ENCODE measurements at regions not wholly inside any gene's neighbourhood (a gene's known extent, or its start where the extent isn't known, plus 50 kb on each side); places are given as distances from the start of the nearest gene placed in this dataset.
"Not testable (repeated sequence)": the region's sequence is repeated elsewhere in the genome, so short reads cannot be mapped to it uniquely, and the experiment has no call there.

DNA sequence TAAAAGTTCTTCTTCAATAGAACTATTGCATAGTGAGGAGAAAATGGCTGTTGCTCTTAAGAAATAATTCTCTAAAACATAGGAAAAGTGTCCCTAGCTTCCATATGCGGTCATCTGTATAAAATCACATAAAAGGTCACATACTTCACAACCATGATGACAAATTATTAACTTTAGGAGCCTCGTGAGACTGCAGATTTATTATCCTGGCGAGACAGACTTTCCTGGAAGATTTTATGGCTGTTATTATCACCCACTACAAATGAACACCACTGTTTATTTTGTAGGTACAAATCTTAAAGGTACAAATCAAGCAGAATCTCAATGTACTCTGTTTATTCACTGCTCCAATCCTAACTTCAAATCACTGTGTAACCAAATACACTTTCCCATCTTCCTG lies 55.0 kb upstream of the AGAP4 start:
- not testable (repeated sequence) for ATAC-seq

DNA sequence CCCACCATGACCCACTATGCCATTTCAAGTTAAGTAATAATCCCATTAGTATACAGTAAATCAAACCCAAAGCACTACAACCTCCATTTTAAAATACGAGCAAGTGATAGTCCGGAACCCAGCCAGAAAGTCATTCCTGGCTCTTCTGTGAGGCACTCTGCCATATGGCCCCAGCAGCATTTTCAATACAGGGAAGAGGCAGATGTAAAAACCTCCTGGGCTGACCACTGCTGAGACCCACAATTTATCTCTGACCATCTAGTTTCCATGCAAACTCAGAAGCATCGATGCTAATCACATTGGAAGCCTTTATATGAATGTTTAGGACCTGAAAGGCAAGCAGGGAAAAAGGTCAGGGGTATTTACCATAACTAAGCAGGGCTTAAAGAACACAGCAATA lies 56.3 kb upstream of the AGAP4 start:
- H3K9me3 ChIP-seq; H3K27ac ChIP-seq; intact Hi-C loops (cut with DNase I); ATAC-seq; H3K4me1 ChIP-seq; H3K4me3 ChIP-seq; H3K36me3 ChIP-seq; DNase-seq; H3K27me3 ChIP-seq: not testable (repeated sequence)
- no CpG with 5 or more reads among the region's 3 CpGs for WGBS, 2 donors

More for the DNA sequence above, 55.0 kb upstream of the AGAP4 start:
- H3K4me3 ChIP-seq; intact Hi-C loops (cut with DNase I); H3K27ac ChIP-seq; H3K4me1 ChIP-seq; H3K9me3 ChIP-seq; H3K27me3 ChIP-seq; H3K36me3 ChIP-seq; DNase-seq: not testable (repeated sequence)
- no CpG with 5 or more reads among the region's 3 CpGs for WGBS, 2 donors

DNA sequence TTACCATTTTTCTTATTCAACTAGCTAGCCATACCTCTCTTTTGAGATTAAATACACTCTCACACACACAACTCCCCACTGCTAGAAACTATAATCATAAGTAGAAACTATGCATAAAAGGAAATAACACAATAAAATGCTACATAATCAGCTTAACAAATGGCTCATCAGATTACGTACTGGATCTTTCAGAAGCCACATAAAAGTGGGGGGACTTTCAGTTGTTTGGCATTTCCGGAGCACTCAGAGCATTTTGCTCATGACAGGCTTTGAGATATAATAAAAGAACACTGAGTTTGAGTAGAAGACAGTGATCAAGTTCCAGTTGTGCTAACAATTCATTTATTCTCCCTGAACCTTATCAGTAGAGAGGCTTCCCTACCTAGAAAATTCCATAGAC lies 56.8 kb upstream of the AGAP4 start:
- DNase-seq; intact Hi-C loops (cut with DNase I); H3K4me3 ChIP-seq; ATAC-seq; H3K27me3 ChIP-seq; H3K9me3 ChIP-seq; H3K4me1 ChIP-seq; H3K36me3 ChIP-seq; H3K27ac ChIP-seq: not testable (repeated sequence)
- 100% methylated on average over 1 of the region's 2 CpGs for WGBS, 2 donors

DNA sequence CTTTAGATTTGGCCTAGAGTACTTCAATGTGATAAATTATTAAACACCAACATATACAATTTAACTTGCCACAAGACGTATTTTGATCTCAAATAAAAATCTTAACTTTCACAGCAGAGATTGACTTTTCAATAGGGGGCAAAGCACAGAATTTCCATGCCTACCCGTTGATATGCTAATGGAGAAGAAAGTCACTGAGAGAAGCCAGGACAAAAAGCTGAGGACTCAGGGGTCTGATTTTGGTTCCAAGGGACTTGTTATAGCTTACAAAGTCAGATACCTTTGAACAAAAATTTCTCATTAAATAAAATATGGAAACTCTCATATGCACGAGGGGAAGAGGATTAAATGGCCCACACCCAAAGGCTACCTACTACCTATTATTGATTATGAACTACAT lies 59.1 kb upstream of the TIMM23 start:
- WGBS, 2 donors: 93 to 97% methylated on average over 3 of the region's 3 CpGs
- H3K27me3 ChIP-seq; intact Hi-C loops (cut with DNase I); H3K4me1 ChIP-seq; H3K9me3 ChIP-seq; H3K27ac ChIP-seq; ATAC-seq; H3K4me3 ChIP-seq; DNase-seq: not testable (repeated sequence)
- peaks cover 0 to 20% (median 0%) of the 10 kb centered on the region in 9 donors for H3K36me3 ChIP-seq

DNA sequence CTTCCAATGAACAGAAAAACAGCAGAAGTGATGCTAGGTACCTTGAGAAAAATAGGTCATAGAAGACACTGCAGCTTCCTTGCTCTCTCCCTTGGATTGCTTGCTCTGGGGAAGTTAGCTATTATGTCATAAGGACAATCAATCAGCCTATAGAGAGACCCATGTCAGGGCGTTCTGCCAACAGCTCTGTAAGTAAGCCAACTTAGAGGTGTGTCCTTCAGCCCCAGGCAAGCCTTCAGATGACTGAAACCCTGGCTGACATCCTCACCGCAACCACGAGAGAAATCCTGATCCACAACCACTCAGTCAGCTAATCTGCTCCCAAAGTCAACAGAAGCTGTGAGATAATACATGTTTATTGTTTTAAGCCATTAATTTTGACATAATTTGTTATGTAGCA lies 57.5 kb upstream of the TIMM23 start:
- 71 to 84% methylated on average over 1 of the region's 3 CpGs for WGBS, 2 donors
- intact Hi-C loops (cut with DNase I): not testable (repeated sequence)
- peaks cover 0 to 12% (median 0%) of the 10 kb centered on the region in 9 donors for H3K36me3 ChIP-seq

DNA sequence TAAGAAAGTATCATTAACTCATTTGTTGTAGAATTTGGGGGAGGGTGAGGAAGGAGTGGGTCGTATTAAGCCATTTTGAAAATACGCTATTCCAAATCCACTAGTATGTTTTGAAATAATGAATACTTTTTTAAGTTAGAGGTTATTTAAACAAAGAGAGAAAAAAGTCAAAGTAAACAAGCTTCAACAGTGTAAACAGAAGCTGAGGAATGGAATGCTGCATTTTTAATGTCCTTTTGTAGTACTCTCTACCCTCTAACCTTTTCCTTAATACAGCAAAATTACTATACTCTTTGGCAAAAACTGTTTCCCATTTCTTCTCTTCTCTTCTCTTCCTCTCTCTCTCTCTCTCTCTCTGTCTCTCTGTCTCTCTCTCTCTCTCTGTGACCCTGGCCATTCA lies 56.7 kb upstream of the TIMM23 start:
- intact Hi-C loops (cut with DNase I); H3K27ac ChIP-seq; H3K27me3 ChIP-seq; DNase-seq; H3K4me3 ChIP-seq; H3K4me1 ChIP-seq; ATAC-seq: not testable (repeated sequence)
- WGBS, 2 donors: no CpG with 5 or more reads among the region's 2 CpGs
- peaks cover 0 to 13% (median 0%) of the 10 kb centered on the region in 11 donors for H3K9me3 ChIP-seq
- peaks cover 0 to 11% (median 0%) of the 10 kb centered on the region in 9 donors for H3K36me3 ChIP-seq

More for the DNA sequence above, 57.5 kb upstream of the TIMM23 start:
- not testable (repeated sequence) for H3K4me1 ChIP-seq, H3K4me3 ChIP-seq, DNase-seq, H3K27me3 ChIP-seq, H3K27ac ChIP-seq, ATAC-seq
- peaks cover 0 to 13% (median 0%) of the 10 kb centered on the region in 11 donors for H3K9me3 ChIP-seq

DNA sequence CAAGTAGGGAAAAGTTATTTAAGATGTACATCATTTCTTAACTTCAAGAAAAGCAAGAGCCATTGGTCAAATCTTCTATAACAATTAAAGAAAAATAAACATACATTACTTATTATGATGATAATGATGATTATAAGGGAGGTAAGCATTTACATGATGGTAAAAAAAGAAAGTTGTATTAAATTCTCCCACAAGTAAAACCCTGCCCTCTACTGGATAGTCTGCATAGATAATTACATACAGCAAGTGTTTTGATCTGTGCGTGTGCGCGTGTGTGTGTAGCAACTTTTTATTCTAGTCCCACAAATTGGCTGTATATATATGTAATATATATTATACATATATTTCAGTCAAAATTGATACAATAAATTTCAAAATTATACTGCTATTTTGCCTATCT lies 51.4 kb upstream of the TIMM23 start:
- 93 to 96% methylated on average over 3 of the region's 3 CpGs for WGBS, 2 donors
- H3K4me3 ChIP-seq; ATAC-seq; H3K4me1 ChIP-seq; H3K27ac ChIP-seq; intact Hi-C loops (cut with DNase I); H3K27me3 ChIP-seq; DNase-seq: not testable (repeated sequence)
- Histone ChIP-seq H3K9me3 (peaks cover 0 to 13% (median 0%) of the 10 kb centered on the region in 11 donors), H3K36me3 (peaks cover 0 to 13% (median 0%) of the 10 kb centered on the region in 9 donors)
- TF ChIP-seq, protein P1, sequence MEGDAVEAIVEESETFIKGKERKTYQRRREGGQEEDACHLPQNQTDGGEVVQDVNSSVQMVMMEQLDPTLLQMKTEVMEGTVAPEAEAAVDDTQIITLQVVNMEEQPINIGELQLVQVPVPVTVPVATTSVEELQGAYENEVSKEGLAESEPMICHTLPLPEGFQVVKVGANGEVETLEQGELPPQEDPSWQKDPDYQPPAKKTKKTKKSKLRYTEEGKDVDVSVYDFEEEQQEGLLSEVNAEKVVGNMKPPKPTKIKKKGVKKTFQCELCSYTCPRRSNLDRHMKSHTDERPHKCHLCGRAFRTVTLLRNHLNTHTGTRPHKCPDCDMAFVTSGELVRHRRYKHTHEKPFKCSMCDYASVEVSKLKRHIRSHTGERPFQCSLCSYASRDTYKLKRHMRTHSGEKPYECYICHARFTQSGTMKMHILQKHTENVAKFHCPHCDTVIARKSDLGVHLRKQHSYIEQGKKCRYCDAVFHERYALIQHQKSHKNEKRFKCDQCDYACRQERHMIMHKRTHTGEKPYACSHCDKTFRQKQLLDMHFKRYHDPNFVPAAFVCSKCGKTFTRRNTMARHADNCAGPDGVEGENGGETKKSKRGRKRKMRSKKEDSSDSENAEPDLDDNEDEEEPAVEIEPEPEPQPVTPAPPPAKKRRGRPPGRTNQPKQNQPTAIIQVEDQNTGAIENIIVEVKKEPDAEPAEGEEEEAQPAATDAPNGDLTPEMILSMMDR (IDR thresholded peaks at IDR 0.05): peak in 3 of 9 donors; percentile 8 to 33 (median 16)
